Panc1 (cell line): ENCODE measurements at regions not wholly inside any gene's neighbourhood (a gene's known extent, or its start where the extent isn't known, plus 50 kb on each side); places are given as distances from the start of the nearest gene placed in this dataset.

Experiments used
- TCF7L2 ChIP-seq: IDR thresholded peaks from 2 replicates; pipeline ENCODE4 v1.6.1; 2011; ENCODE audit warnings: mild to moderate bottlenecking, low read depth, low read length, inconsistent platforms
- TF ChIP-seq, protein P1 (sequence below): fragments of 450-650 bp; IDR thresholded peaks from 2 replicates; pipeline ENCODE4 v1.5.1; 2017; ENCODE audit warnings: mild to moderate bottlenecking

DNA sequence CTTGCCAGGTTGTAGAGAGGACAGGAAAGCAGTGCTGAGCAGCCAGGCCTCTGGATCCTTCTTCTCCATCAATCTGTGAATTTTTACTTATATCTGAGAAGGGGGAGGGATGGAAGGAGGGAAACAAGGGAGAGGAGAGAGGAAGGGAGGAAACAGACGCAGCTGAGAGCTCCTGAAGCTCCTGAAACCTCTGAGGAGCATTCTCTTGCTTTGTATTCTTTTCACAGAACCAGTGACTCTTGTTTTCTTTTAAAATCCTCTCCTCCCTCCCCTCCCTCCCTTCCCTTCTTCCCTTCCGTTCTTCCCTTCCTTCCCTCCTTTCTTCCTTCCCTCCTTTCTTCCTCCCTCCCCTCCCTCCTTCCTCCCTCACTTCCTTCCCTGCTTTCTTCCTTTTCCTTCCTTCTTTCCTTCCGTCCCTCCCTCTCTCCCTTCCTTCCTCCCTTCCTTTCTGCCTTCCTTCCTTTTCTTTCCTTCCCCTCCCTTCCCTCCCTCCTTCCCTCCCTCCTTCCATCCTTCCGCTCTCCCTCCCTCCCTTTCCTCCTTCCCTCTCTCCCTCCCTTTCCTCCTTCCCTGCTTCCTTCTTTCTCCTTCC, 60.0 kb upstream of the RBFOX1 start:
- TF ChIP-seq, protein P1, sequence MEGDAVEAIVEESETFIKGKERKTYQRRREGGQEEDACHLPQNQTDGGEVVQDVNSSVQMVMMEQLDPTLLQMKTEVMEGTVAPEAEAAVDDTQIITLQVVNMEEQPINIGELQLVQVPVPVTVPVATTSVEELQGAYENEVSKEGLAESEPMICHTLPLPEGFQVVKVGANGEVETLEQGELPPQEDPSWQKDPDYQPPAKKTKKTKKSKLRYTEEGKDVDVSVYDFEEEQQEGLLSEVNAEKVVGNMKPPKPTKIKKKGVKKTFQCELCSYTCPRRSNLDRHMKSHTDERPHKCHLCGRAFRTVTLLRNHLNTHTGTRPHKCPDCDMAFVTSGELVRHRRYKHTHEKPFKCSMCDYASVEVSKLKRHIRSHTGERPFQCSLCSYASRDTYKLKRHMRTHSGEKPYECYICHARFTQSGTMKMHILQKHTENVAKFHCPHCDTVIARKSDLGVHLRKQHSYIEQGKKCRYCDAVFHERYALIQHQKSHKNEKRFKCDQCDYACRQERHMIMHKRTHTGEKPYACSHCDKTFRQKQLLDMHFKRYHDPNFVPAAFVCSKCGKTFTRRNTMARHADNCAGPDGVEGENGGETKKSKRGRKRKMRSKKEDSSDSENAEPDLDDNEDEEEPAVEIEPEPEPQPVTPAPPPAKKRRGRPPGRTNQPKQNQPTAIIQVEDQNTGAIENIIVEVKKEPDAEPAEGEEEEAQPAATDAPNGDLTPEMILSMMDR: no peak
- no peak for TF ChIP-seq TCF7L2
